ENCODE measurements at regions not wholly inside any gene's neighbourhood (a gene's known extent, or its start where the extent isn't known, plus 50 kb on each side); places are given as distances from the start of the nearest gene placed in this dataset.

GRCh38 chr16:74045513-74045912 lies 251.1 kb upstream of the PSMD7 start (continued):
- TF ChIP-seq EZH2phosphoT487 (IDR thresholded peaks at IDR 0.05; ENCODE audit: unreplicated experiment), result no peak
- TF ChIP-seq, protein P1, sequence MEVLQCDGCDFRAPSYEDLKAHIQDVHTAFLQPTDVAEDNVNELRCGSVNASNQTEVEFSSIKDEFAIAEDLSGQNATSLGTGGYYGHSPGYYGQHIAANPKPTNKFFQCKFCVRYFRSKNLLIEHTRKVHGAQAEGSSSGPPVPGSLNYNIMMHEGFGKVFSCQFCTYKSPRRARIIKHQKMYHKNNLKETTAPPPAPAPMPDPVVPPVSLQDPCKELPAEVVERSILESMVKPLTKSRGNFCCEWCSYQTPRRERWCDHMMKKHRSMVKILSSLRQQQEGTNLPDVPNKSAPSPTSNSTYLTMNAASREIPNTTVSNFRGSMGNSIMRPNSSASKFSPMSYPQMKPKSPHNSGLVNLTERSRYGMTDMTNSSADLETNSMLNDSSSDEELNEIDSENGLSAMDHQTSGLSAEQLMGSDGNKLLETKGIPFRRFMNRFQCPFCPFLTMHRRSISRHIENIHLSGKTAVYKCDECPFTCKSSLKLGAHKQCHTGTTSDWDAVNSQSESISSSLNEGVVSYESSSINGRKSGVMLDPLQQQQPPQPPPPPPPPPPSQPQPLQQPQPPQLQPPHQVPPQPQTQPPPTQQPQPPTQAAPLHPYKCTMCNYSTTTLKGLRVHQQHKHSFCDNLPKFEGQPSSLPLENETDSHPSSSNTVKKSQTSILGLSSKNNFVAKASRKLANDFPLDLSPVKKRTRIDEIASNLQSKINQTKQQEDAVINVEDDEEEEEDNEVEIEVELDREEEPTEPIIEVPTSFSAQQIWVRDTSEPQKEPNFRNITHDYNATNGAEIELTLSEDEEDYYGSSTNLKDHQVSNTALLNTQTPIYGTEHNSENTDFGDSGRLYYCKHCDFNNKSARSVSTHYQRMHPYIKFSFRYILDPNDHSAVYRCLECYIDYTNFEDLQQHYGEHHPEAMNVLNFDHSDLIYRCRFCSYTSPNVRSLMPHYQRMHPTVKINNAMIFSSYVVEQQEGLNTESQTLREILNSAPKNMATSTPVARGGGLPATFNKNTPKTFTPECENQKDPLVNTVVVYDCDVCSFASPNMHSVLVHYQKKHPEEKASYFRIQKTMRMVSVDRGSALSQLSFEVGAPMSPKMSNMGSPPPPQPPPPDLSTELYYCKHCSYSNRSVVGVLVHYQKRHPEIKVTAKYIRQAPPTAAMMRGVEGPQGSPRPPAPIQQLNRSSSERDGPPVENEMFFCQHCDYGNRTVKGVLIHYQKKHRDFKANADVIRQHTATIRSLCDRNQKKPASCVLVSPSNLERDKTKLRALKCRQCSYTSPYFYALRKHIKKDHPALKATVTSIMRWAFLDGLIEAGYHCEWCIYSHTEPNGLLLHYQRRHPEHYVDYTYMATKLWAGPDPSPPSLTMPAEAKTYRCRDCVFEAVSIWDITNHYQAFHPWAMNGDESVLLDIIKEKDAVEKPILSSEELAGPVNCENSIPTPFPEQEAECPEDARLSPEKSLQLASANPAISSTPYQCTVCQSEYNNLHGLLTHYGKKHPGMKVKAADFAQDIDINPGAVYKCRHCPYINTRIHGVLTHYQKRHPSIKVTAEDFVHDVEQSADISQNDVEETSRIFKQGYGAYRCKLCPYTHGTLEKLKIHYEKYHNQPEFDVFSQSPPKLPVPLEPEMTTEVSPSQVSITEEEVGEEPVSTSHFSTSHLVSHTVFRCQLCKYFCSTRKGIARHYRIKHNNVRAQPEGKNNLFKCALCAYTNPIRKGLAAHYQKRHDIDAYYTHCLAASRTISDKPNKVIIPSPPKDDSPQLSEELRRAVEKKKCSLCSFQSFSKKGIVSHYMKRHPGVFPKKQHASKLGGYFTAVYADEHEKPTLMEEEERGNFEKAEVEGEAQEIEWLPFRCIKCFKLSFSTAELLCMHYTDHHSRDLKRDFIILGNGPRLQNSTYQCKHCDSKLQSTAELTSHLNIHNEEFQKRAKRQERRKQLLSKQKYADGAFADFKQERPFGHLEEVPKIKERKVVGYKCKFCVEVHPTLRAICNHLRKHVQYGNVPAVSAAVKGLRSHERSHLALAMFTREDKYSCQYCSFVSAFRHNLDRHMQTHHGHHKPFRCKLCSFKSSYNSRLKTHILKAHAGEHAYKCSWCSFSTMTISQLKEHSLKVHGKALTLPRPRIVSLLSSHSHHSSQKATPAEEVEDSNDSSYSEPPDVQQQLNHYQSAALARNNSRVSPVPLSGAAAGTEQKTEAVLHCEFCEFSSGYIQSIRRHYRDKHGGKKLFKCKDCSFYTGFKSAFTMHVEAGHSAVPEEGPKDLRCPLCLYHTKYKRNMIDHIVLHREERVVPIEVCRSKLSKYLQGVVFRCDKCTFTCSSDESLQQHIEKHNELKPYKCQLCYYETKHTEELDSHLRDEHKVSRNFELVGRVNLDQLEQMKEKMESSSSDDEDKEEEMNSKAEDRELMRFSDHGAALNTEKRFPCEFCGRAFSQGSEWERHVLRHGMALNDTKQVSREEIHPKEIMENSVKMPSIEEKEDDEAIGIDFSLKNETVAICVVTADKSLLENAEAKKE (CRISPR knock-in tag; IDR thresholded peaks at IDR 0.05), result no peak
- TF ChIP-seq STAT1 (IDR thresholded peaks at IDR 0.05; ENCODE audit: unreplicated experiment), result no peak

- ATAC-seq (peak; percentile 76), DNase-seq (ENCODE audit: low spot score) (peak; percentile 49)
- TF ChIP-seq CTCF (conservative IDR thresholded peaks at IDR 0.05; ENCODE audit: low read depth in 2 of 2) (peak; percentile 56 to 58), ETS1 (IDR thresholded peaks at IDR 0.05) (no peak)
- H3K79me2 ChIP-seq (replicated peaks; ENCODE audit: insufficient read depth), result no peaks in the 10 kb centered on the region
- Mint-ChIP-seq H3K4me1 (peaks cover 61% of the 10 kb centered on the region), H3K9me3 (no peaks in the 10 kb centered on the region), H3K4me3 (no peak overlapping the region), H3K36me3 (ENCODE audit: low read depth) (no peaks in the 10 kb centered on the region), H3K27me3 (ENCODE audit: insufficient read depth, low read depth, poor library complexity) (peaks cover 2% of the 10 kb centered on the region), H3K27ac (peak overlapping the region; percentile 41; the same call in 1 of the 2 replicates)
- H3K4me1 ChIP-seq (ENCODE audit: insufficient read depth), result peaks cover 62% of the 10 kb centered on the region
- no peak overlapping the region for H3K4me3 ChIP-seq
- no peak overlapping the region for H2AFZ ChIP-seq
- no peaks in the 10 kb centered on the region for H3K36me3 ChIP-seq (ENCODE audit: insufficient read depth)
- no peaks in the 10 kb centered on the region for H3K9me2 ChIP-seq (ENCODE audit: insufficient read depth)
- no peak overlapping the region for H3K27ac ChIP-seq (ENCODE audit: low read depth)
- H4K20me1 ChIP-seq (replicated peaks; ENCODE audit: insufficient read depth), result no peaks in the 10 kb centered on the region
- H3K4me2 ChIP-seq, result no peak overlapping the region
- H3K27me3 ChIP-seq (ENCODE audit: insufficient read depth), result no peaks in the 10 kb centered on the region
- H3F3A ChIP-seq (replicated peaks; ENCODE audit: low read depth), result no peaks in the 10 kb centered on the region
These were observed 260.8 kb upstream of the PSMD7 start for GRCh38 chr16:74035816-74036215.
